HG03439 (cell line): ENCODE measurements at regions not wholly inside any gene's neighbourhood (a gene's known extent, or its start where the extent isn't known, plus 50 kb on each side); places are given as distances from the start of the nearest gene placed in this dataset.

Source experiments
- ATAC-seq: cut with Tn5 transposase; IDR thresholded peaks from one replicate; pipeline ENCODE4 v1.9.1; 2021; ENCODE audit warnings: mild to moderate bottlenecking, moderate library complexity; ENCODE audit not compliant: unreplicated experiment

DNA sequence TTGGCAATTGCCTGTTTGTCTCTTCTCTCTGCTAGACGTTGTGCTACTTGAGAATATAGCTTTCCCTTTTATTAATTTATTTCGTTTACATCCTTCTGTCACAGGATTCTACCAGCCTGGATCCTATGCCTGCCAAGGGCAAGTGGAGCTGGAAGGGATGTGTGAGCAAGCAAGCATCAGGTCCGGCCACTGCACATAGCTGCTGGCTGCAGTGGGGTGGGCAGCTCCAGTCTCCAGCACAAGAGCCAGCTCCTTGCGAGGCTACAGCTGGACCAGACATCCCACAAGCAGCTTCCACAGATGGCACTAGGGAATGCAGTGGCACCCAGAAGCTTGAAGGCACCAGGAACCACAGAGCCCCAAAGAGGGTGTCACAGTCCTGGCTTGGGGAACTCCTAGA, 225.0 kb downstream of the KCNC2 start:
- ATAC-seq = no peak

DNA sequence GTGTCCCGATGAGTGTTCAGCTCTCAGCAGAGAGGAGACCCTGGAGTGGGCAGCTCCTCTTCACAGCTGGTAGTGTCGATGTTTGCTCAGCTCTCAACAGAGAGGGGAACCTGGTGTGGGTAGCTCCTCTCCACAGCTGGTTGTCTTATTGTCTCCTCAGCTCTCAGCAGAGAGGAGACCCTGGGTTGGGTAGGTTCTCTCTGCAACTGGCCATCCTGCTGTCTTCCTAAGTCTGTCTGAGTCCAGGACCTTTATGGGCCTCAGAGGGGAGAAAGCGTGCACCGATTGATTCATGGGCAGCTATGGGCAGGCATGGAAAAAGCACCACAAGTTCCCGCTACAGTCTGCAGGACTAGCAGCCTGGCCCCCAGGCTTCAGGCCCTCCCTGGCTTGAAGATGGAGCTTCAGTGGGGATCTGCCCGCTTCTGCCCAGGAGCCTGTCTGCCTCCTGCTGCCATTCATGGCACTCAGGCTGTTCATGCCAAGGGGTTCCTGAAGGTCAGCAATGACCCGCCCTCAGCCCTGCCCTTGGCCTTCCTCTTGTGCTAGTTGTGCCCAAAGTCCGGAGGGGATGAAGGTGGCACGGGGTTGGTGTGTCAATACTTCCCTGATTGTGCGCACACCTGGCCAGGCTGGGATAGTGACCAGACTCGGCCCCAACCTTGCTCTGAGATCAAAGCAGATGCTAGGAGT, 224.2 kb downstream of the KCNC2 start:
- no peak for ATAC-seq

DNA sequence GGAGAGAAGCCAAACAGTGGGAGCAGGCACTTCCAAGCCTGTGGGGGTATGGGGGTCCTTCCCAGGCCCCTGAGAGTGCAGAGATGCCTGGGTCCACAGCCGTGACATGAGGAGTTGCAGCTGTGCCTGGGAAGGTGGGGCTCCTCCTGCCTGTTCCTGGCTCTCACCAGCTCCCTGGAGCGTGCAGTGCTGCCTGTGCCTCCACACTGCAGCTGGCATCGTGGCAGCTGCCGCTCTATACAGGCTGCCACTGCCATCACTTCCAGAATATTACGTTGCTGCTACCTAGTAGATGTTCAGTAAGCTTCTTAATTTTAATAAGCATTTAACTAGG, 223.7 kb downstream of the KCNC2 start:
- ATAC-seq = no peak

DNA sequence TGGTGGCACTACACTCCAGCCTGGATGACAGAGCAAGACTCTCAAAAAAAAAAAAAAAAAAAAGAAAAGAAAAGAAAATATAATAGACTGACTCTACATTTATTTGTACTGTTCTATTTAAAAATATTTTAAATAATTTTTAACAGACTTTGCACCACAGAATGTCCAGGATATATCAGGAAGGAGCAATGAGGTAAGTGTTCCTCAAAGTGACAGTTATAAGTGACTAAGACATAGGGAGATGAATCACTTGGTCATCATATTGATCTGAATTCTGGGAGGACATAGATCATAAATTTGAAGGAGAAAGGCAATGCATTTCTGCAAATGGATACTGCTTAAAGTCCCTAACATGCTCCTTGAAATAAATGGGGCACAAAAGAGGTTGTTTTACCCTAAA, 221.5 kb downstream of the KCNC2 start:
- ATAC-seq = no peak
